ENCODE measurements at regions not wholly inside any gene's neighbourhood (a gene's known extent, or its start where the extent isn't known, plus 50 kb on each side); places are given as distances from the start of the nearest gene placed in this dataset.
"Not testable (repeated sequence)": the region's sequence is repeated elsewhere in the genome, so short reads cannot be mapped to it uniquely, and the experiment has no call there.

DNA sequence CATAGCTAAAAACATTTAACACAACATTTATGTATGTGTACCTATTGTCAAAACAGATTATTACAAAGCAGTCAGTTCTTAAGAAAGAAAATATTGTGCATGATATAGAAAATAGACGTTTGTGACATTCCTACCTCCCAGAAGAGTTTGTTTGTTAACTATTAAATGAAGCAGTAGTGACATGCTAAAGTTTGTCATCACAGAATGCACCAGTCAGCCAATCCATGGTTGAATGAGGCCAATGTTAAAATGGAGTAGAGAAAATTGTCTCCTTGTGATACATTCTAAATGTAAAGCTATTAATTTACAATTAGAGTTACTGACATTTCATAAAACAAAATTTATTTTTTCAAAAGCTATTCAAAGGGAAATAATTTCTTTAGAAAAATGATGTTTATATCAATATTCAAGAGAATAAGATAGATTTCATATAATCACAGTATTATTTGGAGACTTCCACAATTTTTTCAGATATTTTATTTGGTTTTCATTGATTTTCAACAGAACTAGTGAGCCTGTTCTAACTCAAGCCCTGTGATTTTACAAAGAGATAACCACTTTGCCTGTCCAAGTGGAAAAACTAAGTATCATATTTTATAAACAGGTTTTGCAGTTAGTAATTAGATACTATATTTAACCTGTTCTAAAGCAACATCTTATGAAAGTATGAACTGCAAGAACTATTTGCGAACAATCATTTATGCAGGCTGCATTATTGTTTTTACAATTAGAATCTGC is 176.8 kb downstream of the ISL1 start:
- no peak for ATAC-seq

DNA sequence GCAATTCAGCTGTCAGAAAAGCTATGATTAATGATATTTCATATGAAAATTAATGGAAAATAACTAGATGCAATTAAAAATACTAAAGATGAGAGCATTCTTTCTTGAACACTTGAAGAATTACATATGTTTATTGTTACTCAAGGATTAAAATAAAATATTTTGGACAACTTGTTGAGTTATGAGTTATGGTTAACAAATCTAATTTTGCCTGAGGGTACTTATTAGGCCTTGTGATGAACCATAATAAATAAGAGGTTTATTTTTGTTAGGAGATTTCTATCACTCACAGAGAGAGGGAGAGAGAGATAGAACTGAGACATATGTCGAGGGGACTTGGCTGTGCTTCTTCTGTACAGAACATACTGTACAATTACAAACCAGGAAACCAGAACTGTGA is 183.7 kb downstream of the ISL1 start:
- no peak for ATAC-seq

DNA sequence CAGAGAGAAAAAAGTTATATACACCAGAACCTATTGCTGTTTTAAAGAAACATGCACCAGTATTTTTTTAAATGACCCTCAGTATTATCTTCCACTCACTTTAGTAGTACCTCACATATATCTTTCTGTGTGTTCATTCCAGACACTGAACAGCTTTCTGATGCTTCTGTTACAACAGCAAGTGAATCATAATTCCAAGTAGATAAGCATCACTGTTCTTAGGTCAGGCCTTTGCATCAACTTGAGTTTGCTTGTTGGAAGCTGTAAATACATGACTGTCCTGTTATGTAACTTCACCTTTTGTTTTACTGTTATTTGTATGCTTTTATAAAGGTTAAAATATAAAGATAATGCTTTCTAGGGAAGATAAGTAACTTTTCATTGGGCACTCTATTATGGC is 184.4 kb downstream of the ISL1 start:
- no peak for ATAC-seq

DNA sequence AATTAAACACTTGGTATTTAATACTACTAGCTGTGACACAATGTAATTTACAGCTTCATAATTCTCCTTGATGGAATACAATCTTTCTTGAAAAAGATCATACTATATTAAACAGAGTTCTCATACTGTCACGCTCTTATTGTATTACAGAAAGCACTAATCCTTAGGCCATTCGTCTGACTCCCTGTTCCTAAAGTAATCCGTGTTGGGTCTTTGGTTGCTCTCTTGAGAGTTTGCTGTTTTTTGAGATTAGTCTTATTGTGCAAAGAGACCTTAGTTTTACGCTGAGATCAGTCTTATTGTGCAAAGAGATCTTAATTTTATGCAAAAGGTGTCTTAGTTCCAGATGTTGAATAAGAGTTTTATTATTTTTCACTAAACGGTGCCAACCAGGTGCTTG is 190.6 kb downstream of the ISL1 start:
- no peak for ATAC-seq

DNA sequence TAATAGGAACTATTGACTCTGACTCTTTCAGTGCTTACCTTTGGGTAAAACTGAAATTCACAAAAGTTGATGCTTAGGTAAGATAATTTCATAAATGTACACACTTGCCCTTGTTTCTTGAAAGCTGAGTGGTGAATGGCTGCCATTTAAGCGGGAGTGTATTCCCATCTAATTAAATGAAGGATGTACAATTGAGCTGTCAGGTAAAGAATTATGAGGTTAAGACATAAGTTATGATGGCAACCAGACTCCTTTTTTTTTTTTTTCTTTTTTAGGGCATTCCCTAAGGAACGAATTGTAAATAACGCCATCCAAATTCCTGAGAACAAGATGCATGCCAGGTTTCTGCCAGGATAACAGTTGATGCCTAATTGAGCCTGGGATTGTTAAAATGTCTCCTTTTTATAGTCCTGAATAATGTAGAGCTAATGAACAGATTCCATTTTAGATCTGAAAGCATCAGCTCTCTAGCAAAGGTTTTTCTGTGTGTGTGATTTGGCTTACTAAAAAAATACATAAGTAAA is 199.7 kb downstream of the ISL1 start:
- ATAC-seq, result no peak

DNA sequence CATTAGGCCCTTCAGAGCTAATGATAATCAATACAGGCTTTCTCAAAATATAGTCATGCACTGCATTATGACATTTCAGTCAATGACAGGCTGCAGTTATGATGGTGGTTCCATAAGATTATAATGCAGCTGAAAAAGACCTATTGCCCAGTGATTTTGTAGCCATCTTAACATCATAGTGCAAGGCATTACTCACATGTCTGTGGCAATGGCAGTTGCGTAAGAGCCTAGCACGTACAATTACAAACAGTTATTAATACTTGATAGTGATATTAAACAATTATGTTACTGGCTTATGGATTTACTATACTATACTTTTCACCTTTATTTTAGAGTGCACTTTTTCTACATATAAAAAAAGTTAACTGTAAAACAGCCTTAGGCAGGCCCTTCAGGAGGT is 214.8 kb downstream of the ISL1 start:
- ATAC-seq, result no peak

DNA sequence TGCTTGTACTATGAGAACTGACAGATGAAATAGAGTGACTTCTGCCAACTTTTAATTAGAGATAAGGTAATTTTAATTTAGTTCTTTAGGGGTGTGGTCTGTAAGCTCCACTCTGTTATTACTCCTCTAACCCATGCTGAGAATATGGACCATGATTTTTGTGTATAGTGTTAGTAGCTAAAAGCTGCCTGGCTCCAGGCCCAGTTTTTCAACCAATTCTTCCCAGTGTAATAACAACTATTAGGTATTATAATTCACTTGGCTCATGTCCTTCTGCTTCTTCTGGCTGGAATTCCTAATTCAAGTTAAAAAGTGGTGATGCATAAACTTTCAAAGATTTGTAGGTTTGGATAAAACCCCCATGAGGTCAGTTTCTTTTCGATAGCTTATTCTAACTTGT is 216.3 kb downstream of the ISL1 start:
- no peak for ATAC-seq

DNA sequence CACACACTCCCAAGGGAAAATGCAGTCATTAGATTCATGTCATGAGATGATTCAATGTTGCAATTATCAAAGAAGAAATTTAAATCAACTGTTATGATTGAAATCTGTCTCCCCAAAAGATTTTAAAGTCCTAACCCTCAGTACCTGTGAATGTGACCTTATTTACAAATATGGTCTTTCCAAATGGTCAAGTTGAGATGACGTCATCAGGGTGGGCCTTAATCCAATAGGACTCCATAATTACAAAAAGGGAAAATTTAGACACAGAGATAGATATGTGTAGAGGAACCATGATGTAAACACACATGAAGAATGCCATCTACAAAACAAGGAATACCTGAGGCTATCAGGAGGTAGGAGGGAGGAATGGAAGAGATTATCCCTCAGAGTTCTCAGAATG is 221.1 kb downstream of the ISL1 start:
- no peak for ATAC-seq

DNA sequence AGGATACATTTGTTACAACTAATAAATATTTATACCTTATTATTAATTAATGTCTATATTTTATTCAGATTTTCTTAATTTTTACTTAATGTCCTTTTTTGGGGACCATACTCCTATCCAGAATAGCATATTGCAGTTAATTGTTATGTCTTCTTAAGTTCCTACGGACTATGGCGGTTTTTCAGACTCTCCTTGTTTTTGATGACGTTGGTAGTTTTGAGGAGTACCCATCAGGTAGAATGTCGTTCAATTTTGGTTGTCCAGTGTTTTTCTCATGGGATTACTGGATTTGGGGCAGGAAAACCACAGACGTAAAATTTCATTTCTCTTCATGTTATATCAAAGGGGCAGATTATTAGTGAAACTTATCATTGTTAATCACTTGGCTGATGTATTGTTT is 223.7 kb downstream of the ISL1 start:
- no peak for ATAC-seq

DNA sequence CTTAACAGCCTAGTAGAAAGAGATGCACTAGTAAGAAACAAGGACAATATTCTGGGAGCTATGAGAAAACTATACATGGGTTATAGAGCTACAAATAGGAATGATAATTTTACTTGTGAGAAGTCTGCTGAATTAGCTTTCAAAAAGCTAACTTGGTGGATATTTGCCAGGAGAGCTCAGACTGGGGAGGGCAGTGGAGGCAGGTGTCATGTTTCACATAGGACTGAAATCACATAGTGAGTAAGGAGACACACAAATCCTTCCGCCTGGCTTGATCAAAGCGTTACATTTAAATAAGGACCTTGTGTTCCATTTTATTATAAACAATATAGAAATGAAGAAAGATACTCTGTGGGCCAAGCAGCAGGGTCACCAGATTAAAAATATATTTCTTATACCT is 235.0 kb downstream of the ISL1 start:
- ATAC-seq, result no peak

DNA sequence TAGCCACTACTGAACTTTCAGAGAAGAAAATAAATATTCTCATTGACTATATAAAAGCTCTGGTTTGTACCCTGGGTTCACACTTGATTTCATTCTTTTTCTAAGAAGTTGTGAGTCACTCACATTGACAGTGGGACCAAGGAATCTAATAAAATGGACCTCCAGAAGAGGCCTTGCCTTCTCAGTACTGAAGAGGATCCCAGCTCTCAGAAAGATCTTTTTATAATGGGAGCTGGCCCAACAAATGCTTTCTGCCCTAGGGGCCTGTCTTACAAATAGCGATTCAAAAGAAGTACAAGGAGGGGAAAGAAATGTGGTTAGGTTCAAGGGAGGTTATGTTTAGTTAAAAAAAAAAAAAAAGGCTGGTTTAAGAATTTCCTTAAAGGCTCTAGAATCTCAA is 237.9 kb downstream of the ISL1 start:
- ATAC-seq, result no peak

DNA sequence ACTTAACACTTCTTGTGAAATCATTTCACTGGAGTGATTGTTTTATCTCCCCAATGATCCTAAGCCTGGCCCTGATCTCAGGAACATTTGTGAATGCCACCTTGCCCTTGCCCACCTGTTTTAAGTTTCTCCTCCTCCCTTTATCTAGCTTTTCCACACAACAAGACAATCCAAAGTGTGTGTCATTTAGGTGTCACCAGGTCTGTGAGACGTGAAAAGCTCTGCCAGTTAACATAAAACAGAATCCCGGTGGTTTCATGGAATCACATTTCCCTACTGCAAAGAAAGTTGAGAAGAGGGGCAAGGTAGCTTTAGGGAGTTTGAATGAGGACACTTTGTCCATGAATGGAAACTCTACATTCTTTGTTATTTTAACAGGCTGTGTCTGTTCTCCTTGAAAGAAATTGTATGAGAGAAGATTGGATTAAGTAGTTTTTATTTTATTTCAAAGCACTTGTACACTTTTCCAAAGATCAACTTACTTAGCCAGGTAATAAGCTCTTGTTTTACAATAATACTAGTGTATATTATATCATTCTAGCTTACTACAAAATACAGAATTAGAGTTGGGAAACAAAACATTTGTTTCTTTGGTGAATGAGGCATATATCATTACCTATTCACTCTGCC is 239.0 kb downstream of the ISL1 start:
- no peak for ATAC-seq

DNA sequence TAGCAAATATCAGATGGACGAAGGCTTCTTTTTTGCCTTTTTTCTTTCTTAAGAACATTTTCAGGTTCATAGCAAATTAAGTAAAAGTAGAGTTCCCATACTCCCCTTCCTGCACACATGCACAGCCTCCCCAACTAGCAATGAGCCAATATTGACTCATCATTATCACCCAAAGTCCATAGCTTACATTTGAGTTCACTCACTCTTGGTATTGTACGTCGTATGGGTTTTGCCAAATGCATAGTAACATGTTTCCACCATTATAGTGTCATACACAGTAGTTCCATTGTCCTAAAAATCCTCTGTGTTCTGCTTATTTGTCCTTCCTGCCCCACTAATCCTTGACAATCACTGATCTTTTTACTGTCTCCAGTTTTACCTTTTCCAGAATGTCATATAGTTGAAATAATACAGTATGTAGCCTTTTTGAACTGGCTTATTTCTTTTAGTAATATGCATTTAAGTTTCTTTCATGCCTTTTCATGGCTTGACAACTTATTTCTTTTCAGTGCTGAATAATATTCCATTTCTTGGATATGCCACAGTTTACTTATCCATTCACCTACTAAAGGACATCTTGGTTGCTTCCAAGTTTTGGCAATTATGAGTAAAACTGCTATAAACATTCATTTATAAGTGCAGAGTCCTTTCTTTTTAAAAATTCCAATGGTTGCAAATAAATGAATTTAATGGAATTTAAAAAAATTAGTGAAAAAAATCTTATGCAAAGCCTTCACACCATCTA is 242.1 kb downstream of the ISL1 start:
- no peak for ATAC-seq

DNA sequence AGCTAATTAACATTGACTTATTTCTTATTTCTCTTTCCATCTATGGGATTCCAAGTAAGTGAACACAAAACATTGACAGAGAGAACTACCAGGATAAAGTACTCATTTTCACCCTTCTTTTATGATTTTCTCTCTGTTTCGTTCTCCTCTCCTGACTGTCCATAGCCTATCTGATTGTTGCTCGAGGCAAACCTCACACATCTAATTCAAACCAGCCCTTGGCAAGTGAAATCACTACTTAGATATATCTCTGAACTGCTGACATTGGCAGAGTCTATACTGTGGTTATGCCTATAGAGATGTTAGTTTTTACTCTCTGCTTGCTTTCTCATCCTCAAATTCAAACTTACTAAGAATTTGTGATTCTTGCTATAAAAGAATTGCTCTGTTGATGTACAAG is 248.8 kb downstream of the ISL1 start:
- no peak for ATAC-seq

DNA sequence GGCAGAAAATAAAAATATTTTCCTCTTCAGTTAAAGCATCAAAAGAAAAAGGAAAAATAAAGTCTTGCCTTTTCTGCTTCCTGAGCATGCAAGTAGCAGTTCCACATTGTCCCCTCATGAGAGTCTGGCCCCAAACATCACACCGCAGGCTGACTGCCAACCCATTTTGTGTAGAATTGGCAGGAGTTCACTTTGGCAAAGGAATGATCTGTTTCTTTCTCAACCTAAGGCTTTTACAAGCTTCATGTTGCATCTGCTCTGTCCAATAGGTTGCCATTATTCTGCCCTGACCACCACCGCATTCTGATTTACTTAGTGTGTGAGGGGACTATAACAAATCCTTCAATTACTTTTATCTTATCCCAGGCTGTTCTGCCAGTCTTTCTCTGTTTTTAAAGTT is 249.5 kb downstream of the ISL1 start:
- ATAC-seq, result no peak

DNA sequence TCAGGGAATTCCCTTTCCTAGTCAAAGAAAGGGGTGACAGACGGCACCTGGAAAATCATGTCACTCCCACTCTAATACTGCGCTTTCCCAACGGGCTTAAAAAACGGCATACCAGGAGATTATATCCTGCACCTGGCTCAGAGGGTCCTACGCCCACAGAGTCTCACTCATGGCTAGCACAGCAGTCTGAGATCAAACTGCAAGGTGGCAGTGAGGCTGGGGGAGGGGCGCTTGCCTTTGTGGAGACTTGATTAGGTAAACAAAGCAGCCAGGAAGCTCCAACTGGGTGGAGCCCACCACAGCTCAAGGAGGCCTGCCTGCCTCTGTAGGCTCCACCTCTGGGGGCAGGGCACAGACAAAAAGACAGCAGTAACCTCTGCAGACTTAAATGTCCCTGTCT is 253.7 kb downstream of the ISL1 start:
- not testable (repeated sequence) for ATAC-seq

DNA sequence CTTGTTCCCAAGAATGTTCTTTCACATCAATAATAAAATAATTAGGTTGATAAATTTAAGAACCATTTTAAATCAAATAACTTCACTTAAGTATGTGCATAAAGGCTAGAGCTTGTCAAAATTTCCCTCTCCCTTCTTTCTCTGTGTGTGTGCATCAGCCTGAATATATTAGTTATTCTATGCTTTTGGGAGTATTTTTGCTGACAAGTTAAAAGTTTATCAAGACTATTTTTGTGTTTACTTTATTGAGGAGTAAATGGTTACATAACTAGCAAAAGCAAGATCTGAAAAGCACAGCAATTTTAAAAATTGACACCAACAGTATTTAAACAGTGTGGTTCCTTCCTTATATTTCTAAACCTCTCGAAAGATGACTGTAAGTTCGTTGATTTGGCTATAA is 261.7 kb downstream of the ISL1 start:
- no peak for ATAC-seq

DNA sequence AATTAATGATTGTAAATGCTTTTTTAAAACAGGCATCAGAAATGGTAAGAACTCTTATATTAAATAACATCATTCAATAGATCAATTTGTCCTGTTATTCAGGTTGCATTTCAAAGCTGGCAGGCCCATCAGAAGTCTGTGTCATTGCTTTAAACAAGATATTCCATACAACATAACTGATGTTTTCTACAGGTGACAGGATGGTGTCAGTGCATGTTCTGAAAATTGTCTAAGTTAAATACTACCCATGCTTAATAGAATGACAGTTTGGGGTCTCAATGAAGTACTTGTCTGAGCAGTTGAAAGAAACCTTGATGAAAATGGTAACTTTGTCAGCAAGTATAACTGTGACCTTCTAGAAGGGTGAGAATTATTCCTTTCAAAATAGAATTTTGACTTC is 263.2 kb downstream of the ISL1 start:
- no peak for ATAC-seq

DNA sequence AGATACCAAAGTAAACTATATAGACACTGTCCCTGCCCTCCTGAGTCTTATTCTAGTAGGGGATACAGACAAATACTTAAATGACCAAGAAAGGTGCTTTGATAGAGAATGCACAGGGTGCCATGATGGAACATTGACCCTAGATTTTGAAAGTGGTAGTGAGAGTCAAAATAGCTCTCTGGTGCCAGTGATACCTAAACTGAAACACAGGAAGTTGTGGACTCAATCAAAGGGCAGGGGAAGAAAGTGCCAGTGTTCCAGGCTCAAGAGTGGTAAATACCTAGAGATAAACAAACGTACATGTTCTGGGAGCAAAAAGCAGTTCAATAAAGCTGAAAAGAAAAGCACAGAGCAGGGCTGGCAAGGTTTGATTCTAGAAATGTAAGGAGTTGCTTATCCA is 267.6 kb downstream of the ISL1 start:
- ATAC-seq, result no peak

DNA sequence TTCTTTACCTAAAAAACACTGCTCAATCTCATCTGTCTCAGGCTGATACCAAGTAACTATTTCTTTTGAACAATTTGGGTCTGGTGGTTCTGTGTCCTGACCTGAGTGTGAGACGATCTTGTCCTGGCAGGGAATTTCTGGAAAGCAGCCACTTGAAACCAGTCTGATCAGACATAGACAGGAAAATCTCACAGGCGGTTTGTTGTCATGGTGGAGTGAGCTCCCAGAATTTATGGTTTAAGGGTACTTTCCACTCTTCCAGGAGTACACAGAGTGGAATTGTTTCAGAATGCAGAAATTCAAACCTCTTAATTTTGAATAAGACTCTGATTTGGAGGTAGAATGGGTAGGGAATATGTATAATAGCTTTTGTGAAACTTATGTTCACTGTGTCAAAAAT is 268.2 kb downstream of the ISL1 start:
- ATAC-seq, result peak; percentile 68

DNA sequence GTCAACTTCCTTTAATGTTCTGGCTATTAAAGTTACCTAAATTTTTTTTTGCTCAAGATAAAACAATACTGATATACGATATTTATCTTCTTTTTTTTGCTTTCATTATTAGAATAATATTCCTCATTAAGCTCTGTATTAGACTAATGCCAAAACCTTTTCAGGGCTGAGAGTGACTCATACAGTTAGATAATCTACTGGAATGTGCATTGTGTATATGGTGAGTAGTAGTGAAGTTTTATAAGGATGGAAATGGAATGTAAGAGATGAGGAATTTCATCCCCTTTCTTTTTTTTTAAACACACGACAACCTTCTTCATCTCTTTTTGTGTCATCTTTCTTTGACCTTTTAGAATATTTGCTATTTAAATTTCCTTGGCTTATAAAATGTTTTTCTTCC is 268.6 kb downstream of the ISL1 start:
- ATAC-seq, result peak; percentile 88

DNA sequence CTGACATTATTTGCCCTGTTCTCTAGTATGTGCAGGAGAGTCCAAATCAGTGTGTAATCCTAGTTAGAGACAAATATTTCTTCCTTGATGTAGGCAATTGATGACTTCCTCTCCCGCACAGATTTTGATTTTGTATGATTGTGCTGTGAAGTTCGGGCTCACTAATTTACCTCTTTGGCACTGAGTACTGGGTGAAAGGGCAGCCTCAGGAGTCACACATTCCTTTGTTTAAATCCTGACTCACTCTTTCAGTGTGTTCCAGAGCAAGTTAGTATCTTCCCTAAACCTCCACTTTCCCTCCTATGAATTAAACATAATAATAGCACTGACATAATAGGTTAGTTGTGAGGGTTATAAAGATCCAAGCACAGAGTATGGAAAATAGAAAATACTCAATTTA is 269.7 kb downstream of the ISL1 start:
- ATAC-seq, result peak; percentile 86

DNA sequence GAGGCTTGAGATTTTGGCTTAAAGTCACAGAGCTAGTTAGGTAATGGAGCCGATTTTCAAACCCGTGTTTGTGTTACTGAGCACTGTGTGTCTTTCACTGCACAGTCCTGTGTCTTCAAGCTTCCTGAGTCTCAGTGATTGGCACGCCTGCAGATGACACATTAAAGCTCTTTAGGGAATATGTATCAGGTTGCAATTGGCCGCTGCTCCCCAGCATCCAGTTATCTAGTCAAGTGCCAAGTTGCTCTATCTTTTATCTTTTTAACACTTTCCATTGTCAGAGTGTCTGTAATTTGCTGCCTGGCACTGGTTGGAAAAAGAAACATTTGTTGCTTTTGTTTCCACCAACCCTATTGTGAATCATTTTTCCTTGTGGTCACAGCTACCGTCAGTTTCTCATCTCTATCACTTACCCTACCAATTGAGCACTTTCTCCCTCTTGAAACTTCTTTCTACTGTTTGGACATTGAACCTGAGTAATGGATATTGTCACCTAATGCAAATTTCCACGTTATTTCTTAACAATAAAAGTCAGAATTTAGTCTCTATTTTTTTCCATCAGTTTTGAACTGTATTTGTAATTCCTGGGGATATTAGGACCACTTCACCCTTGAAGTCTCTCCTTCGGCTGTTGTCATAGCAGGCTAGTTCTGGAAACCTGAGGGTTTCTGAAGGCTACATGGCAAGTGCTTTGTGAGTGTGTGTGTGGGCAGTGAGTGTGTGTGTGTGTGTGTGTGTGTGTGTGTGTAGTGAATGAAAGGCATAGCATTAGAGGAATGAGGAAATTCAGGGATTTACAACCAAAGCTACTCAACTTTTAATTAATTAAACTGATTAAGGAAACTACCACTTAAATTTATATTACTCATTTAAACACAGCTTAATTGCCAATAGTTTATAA is 274.3 kb downstream of the ISL1 start:
- ATAC-seq, result no peak
